ENCODE measurements at regions not wholly inside any gene's neighbourhood (a gene's known extent, or its start where the extent isn't known, plus 50 kb on each side); places are given as distances from the start of the nearest gene placed in this dataset.

GRCh38 chr7:395643-396042 is 105.7 kb downstream of the FOXL3 start:
- TF ChIP-seq EZH2 (IDR thresholded peaks at IDR 0.05; ENCODE audit: borderline replicate concordance, low read depth, low read length, severe bottlenecking) = no peak
- no peak for TF ChIP-seq POLR2AphosphoS5 (IDR thresholded peaks at IDR 0.05; ENCODE audit: insufficient read depth, low read depth, low read length)
- TF ChIP-seq JUN (IDR thresholded peaks at IDR 0.05; ENCODE audit: borderline replicate concordance, insufficient read depth, insufficient read length, low read depth) = no peak
- no peak for TF ChIP-seq GATA2 (IDR thresholded peaks at IDR 0.05; ENCODE audit: insufficient read depth, insufficient read length, low read depth, low read length)

Data from endothelial cell of umbilical vein (primary cell).